HepG2 (cell line): ENCODE measurements at regions not wholly inside any gene's neighbourhood (a gene's known extent, or its start where the extent isn't known, plus 50 kb on each side); places are given as distances from the start of the nearest gene placed in this dataset.

Experiments
- AGO2 ChIP-seq: fragments of 200-400 bp; formaldehyde crosslinking; optimal IDR thresholded peaks from 2 replicates; pipeline ENCODE3; 2017; ENCODE audit warnings: mild to moderate bottlenecking, low read depth, low read length, moderate library complexity
- CBX5 ChIP-seq: sonication (generic); formaldehyde crosslinking; IDR thresholded peaks from 2 replicates; pipeline ENCODE4 v1.4.0; 2020; ENCODE audit warnings: missing genetic modification reagents, borderline replicate concordance
- ELF1 ChIP-seq: sonication (generic); formaldehyde crosslinking; IDR thresholded peaks from 2 replicates; pipeline ENCODE4 v1.4.0; 2020; ENCODE audit warnings: missing genetic modification reagents
- EZH2 ChIP-seq: conservative IDR thresholded peaks from 2 replicates; pipeline ENCODE4 v1.6.1; 2012; ENCODE audit warnings: mild to moderate bottlenecking, low read depth, low read length, moderate library complexity
- JUN ChIP-seq: sonication (generic); formaldehyde crosslinking; IDR thresholded peaks from 2 replicates; pipeline ENCODE4 v1.4.0; 2020; ENCODE audit warnings: mild to moderate bottlenecking, missing genetic modification reagents
- MED8 ChIP-seq: sonication (generic); formaldehyde crosslinking; IDR thresholded peaks from 2 replicates; pipeline ENCODE4 v1.8.1; 2023; ENCODE audit warnings: mild to moderate bottlenecking, missing genetic modification reagents; ENCODE audit not compliant: insufficient replicate concordance
- RNF2 ChIP-seq: fragments of 450-650 bp; conservative IDR thresholded peaks from 2 replicates; pipeline ENCODE4 v1.6.1; 2016; ENCODE audit warnings: low read depth
- ZNF251 ChIP-seq: sonication (generic); formaldehyde crosslinking; IDR thresholded peaks from 2 replicates; pipeline ENCODE4 v1.9.0; 2021; ENCODE audit warnings: mild to moderate bottlenecking, missing genetic modification reagents
- ZNF569 ChIP-seq: sonication (generic); formaldehyde crosslinking; IDR thresholded peaks from 2 replicates; pipeline ENCODE4 v1.5.0; 2020; ENCODE audit warnings: mild to moderate bottlenecking, missing genetic modification reagents, moderate library complexity, borderline replicate concordance
- ZSCAN31 ChIP-seq: sonication (generic); formaldehyde crosslinking; IDR thresholded peaks from 2 replicates; pipeline ENCODE4 v1.5.0; 2020; ENCODE audit warnings: low read depth, mild to moderate bottlenecking, missing genetic modification reagents
- TF ChIP-seq, protein P1 (sequence below): sonication (generic); formaldehyde crosslinking; IDR thresholded peaks from 2 replicates; pipeline ENCODE4; 2020; ENCODE audit warnings: missing genetic modification reagents, mild to moderate bottlenecking, borderline replicate concordance
- TF ChIP-seq, protein P2 (sequence below): sonication (generic); formaldehyde crosslinking; IDR thresholded peaks from 2 replicates; pipeline ENCODE4 v1.5.0; 2020; ENCODE audit warnings: missing genetic modification reagents, mild to moderate bottlenecking, borderline replicate concordance
- TF ChIP-seq, protein P3 (sequence below): sonication (generic); formaldehyde crosslinking; IDR thresholded peaks from 2 replicates; pipeline ENCODE4 v1.4.0; 2020; ENCODE audit warnings: missing genetic modification reagents, mild to moderate bottlenecking, borderline replicate concordance
- TF ChIP-seq, protein P4 (sequence below): sonication (generic); formaldehyde crosslinking; IDR thresholded peaks from 2 replicates; pipeline ENCODE4 v1.4.0; 2020; ENCODE audit warnings: mild to moderate bottlenecking, missing genetic modification reagents

DNA sequence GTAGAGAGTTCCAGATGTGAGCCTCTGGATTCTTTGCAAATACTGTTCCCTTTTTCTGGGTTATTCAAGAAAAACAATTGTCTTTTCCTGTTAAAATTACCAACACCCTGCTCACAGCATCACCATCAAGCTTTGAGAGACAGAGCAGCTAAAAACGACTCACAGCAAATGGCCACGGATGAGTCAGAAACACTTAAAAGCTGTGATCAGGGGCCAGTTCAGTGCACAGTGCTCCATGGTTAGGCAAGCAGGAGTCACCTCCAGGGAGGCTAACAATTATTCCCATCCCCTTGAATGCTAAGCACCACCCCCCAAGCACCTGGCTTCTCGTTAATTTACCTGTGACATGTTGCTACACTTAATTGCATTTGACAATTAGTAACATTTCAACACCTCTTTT lies 128.4 kb upstream of the CAMK1G start:
- TF ChIP-seq, protein P1, sequence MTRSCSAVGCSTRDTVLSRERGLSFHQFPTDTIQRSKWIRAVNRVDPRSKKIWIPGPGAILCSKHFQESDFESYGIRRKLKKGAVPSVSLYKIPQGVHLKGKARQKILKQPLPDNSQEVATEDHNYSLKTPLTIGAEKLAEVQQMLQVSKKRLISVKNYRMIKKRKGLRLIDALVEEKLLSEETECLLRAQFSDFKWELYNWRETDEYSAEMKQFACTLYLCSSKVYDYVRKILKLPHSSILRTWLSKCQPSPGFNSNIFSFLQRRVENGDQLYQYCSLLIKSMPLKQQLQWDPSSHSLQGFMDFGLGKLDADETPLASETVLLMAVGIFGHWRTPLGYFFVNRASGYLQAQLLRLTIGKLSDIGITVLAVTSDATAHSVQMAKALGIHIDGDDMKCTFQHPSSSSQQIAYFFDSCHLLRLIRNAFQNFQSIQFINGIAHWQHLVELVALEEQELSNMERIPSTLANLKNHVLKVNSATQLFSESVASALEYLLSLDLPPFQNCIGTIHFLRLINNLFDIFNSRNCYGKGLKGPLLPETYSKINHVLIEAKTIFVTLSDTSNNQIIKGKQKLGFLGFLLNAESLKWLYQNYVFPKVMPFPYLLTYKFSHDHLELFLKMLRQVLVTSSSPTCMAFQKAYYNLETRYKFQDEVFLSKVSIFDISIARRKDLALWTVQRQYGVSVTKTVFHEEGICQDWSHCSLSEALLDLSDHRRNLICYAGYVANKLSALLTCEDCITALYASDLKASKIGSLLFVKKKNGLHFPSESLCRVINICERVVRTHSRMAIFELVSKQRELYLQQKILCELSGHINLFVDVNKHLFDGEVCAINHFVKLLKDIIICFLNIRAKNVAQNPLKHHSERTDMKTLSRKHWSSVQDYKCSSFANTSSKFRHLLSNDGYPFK (CRISPR knock-in tag), result no peak
- no peak for TF ChIP-seq MED8 (CRISPR knock-in tag)
- no peak for TF ChIP-seq ELF1
- TF ChIP-seq, protein P2, sequence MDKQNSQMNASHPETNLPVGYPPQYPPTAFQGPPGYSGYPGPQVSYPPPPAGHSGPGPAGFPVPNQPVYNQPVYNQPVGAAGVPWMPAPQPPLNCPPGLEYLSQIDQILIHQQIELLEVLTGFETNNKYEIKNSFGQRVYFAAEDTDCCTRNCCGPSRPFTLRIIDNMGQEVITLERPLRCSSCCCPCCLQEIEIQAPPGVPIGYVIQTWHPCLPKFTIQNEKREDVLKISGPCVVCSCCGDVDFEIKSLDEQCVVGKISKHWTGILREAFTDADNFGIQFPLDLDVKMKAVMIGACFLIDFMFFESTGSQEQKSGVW (CRISPR knock-in tag), result no peak
- TF ChIP-seq EZH2, result no peak
- no peak for TF ChIP-seq ZNF251
- no peak for TF ChIP-seq RNF2
- no peak for TF ChIP-seq ZNF569
- no peak for TF ChIP-seq CBX5
- TF ChIP-seq, protein P3, sequence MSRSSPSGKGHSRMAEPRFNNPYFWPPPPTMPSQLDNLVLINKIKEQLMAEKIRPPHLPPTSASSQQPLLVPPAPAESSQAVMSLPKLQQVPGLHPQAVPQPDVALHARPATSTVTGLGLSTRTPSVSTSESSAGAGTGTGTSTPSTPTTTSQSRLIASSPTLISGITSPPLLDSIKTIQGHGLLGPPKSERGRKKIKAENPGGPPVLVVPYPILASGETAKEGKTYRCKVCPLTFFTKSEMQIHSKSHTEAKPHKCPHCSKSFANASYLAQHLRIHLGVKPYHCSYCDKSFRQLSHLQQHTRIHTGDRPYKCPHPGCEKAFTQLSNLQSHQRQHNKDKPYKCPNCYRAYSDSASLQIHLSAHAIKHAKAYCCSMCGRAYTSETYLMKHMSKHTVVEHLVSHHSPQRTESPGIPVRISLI (CRISPR knock-in tag), result no peak
- no peak for TF ChIP-seq AGO2
- TF ChIP-seq ZSCAN31, result no peak
- TF ChIP-seq, protein P4, sequence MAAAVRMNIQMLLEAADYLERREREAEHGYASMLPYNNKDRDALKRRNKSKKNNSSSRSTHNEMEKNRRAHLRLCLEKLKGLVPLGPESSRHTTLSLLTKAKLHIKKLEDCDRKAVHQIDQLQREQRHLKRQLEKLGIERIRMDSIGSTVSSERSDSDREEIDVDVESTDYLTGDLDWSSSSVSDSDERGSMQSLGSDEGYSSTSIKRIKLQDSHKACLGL (CRISPR knock-in tag), result no peak
- TF ChIP-seq JUN (CRISPR knock-in tag), result no peak
